Activated CD4-positive, alpha-beta T cell treated with anti-CD3 and anti-CD28 coated beads, Interleukin-2, Interleukin-4, amounts not matched to agents 100 ng/mL and 50 ng/mL, durations not matched to agents 16 hours and 8 hours (primary cell): ENCODE measurements at regions not wholly inside any gene's neighbourhood (a gene's known extent, or its start where the extent isn't known, plus 50 kb on each side); places are given as distances from the start of the nearest gene placed in this dataset.
"Not testable (repeated sequence)": the region's sequence is repeated elsewhere in the genome, so short reads cannot be mapped to it uniquely, and the experiment has no call there.

Experiments
- DNase-seq: peaks from one replicate; pipeline ENCODE4 v3.0.0-alpha.2; 2020; ENCODE audit warnings: low spot score

DNA sequence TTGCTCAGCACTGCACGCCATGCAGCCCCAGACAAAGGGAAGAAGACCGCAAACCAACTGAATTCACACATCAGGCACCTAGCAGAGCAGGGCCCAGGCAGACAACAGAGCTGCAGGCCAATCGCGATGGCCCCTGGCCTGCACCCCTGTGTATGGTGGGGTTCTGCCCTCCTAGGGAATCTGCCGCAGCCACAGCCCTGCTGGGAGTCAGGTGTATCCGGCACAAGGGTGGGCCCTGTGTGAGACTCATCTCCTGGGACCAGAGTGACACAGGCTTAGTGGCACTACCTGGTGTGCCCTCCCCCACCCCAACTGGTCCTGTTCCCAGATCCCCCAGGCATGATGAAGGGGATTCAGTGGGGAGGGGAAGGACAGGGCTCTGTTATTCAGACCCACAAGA, 122.8 kb downstream of the ATPSCKMT start:
- DNase-seq, result no peak

DNA sequence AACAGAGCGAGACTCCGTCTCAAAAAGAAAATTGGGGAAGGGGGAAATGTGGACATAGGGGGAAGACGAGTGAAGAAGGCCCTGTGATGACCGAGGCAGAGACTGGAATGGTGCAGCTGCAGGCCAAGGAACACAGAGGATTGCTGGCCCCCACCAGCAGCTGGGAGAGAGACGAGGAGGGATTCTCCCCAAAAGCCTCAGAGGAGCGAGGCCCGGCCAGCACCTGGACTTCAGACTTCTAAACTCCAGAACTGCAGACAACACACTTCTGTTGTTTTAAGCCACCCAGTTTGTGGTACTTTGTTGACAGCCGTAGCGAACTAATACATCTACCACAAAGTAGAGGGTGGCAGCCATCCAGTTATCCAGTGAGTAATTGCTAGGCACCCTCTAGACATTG, 124.6 kb downstream of the ATPSCKMT start:
- no peak for DNase-seq

DNA sequence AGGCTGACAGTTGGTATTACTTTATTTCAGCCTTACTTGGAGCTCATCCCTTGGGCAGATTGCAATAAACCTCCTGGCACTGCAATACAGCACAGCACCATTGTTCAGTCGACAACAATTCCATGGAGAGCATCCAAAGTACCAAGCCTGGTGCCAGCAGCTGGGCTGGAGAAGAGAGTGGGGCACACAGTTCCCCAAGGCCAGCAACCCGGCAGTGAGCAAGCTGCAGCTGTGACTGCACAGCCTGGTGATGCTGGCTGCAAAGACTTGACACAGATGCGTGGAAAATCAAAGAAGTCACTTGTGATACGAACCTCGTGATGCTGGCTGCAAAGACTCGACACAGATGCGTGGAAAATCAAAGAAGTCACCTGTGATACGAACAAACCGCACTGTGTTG, 125.4 kb downstream of the ATPSCKMT start:
- DNase-seq, result no peak

DNA sequence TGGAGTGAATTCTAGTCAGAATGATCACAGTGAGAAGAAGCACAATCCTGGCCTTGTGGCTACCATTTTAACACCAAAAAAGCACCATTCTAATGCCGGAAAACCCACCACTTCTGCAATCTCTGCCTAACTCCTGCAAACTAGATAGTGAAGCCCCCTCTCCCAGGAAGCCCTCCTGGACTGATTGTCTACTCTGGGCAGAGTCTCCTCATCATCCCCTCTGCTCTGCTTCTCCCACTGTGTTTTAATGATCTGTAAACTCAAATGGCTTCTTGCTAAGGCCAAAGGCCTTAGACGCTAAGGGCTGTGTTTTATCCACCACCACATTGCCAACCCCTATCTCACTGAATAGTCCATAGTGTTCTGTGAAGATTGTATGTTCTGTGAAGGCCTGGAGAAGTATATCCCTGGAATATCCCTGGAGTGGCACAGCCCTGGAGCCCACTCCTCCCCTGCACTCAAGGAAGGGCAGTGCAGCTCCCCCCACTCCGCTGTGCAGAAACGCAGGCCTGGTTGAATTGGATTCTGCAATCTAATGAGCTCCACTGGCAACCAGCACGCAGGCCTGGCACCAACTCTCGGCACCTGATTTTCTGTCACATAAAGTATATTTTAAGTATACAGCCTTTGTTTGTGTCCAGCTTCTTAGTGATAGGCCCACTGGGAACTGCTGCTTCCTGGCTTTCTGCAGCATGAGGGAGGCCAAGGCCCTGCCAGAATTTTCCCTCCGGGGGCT, 126.3 kb downstream of the ATPSCKMT start:
- no peak for DNase-seq

DNA sequence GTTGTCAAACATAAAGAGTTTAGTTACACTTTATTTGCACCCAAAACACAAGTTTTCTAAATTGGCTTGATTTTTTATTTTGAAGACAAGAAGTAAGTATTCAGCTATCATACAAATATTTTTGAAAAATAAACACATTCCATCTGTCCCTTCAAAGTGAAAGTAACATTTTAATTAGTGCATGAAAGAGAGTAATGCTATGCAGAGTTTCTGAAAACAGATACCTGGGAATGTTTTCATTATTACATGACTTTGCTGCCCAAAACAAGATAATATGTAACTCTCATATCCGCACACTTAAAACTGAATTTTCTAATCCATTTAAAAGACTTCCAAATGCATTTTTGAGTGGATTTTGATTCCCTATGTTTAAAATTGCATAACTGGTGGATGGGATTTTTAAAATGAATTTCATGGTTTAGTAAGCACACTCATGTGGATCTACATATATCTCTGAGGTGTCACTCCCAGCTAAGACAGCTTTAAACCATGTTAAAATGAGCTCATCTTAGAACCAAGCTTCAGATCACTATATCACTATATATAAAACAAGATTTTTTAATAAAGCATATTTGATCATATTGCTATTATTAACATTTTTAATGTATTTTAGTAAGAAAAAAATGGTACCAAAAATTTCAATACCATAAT, 127.5 kb downstream of the ATPSCKMT start:
- no peak for DNase-seq

DNA sequence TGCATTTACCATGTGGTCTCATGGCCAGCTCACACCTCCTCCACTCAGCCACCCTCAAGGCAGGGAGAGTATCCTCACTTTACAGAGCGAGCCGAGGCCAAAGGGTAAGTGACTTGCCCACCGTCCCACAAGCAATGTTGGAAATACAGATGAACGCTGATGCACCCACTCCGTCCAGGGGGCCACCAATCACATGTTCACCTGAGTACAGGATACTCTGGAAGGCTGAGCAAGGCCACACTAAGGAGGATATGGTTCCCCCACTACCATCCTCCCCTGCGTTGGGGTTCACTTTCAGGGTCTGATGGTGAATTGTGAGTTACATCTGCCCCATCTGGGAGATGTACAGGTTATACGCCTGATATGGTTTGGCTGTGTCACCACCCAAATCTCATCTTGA, 128.8 kb downstream of the ATPSCKMT start:
- DNase-seq, result no peak

DNA sequence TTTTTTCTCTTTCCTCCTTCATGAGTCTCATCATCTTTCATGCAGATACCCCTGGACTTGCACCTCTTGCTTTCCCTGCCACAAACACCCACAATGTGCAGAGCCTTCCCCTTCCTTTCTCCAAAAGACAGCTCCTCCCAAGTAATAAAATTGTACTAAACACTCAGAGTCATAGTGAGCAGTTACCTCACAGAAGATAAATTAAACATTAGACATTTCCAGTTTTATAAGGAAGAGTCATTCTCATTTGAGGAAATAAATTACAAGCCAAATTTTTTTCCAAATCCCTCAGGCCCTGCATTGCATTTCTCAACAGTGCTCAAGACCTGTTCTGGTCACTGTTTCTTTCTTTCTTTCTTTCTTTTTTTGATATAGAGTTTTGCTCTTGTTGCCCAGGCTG, 131.5 kb downstream of the ATPSCKMT start:
- DNase-seq, result no peak

DNA sequence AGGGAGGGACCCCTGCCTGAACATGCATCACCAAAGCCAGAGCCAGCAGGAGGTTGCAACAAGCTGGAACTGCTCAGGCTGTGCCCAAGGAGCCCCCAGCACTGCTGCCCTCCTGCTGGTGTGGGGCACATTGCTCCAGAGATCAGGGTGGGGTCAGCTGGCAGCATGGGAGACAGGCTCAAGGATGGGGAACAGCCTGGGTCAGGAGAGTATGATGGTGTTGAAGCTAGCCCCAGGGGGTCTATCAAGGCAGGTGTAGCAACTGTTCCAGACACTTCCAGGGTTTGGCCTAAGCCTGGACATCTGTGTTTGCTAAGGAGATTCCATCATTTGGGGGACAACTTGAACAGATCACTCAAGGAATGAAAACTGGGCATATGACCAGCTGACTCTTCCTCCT, 133.1 kb downstream of the ATPSCKMT start:
- no peak for DNase-seq

DNA sequence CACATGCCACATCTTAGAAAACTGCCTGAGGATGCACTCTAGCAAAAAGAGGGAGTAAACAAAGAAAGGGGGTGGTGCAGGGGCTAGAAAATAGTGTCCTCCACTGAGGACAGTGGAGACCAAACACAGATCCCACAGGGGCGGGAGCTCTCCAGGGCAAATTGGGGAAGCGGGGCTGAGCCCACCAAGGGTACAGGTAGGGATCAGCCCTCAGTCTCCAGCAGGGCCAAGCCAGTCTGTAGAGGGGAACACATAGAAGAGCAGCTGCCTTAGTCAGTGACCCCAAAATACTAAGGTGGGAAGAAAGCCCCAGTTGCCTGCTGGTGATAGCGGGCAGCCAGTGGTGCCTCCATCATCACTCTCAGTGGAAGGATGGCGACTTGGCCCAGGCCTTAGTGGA, 134.0 kb downstream of the ATPSCKMT start:
- no peak for DNase-seq

DNA sequence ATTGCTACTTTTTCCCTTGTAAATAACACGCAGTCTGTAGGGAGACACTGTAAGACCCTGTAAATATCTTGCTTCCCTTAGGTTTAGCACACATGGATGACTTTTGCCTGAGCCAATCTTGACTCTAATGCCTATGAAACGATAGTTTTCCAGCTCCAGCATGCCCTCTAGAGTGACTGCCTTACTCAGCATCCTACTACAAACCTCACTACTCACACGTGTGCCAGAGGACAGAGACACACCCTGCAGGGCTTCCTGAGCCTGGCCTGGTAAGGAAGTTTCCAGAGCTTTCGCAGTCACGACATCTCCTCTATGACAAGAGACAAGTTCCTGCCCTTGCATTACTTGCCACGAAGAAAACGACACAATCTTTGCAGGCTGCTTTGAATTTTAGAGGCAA, 138.1 kb downstream of the ATPSCKMT start:
- peak; percentile 3 for DNase-seq

DNA sequence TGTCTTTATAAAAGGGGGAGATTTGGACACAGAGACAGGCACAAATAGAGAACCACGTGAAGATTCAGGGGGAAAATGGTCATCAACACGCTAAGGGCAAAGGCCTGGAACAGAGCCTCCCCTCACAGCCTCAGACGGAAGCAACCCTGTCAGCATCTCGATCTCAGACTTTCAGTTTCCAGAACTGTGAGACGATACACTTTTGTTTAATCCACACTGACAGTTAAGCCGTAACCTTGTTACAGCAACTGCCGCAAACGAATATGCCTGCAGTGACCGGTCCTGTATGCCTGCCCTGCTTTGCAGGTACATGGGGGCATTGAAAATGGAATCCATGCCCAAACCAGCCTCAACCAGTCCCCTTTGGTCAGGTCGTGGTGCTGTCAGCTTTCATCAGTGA, 139.5 kb downstream of the ATPSCKMT start:
- no peak for DNase-seq

DNA sequence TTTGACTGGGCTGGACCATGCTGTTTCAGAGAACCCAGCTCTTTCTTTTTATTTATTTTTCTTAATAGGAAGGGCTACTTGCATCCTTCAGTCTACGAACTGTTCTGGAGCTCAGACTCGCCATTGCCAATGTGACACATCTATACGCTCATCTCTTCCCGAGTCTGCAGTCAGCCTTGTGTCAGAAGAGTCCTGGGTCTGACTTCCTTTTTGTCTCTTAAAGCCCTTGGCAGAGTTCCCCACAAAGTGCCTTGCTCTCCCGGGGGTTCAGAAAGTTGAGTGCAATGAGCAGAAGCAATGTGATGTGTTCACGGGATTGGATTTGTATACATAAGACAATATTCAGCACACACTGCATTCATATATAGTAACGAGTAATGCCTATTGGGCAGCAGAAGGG, 140.4 kb downstream of the ATPSCKMT start:
- DNase-seq, result no peak

DNA sequence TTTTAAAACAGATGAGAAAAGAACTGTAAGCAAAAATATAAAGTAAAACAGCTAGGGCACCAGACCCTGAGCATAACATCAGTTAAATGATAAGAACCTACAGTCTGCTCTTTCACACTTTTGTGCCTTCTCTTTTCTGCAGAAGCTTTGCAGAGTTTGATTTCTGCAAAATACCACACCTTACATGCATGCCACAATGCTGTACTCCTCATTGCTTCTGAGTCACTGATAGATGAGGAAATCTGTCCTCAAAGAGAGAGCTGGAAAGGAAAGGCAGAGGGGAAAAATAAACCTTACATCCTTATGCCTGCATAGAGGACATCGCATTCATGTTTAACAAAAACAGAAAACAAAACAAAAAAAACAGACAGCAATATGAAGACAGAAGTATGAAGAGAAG, 142.9 kb downstream of the ATPSCKMT start:
- DNase-seq, result no peak

DNA sequence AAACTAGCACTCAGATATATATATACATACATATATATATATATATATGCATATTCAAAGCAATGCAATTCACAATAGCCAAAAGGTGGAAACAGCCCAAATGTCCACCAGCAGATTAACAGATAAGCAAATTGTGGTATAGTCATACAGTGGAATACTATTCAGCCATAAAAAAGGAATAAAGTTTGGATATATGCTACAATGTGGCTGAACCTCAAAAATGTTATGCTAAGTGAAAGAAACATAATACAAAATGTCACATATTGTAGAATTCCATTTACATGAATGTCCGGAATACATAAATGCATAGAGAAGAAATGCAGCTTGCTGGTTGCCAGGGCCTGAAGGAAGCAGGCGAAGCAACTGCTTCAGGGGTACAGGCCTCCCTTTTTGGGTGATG, 143.4 kb downstream of the ATPSCKMT start:
- DNase-seq, result no peak

DNA sequence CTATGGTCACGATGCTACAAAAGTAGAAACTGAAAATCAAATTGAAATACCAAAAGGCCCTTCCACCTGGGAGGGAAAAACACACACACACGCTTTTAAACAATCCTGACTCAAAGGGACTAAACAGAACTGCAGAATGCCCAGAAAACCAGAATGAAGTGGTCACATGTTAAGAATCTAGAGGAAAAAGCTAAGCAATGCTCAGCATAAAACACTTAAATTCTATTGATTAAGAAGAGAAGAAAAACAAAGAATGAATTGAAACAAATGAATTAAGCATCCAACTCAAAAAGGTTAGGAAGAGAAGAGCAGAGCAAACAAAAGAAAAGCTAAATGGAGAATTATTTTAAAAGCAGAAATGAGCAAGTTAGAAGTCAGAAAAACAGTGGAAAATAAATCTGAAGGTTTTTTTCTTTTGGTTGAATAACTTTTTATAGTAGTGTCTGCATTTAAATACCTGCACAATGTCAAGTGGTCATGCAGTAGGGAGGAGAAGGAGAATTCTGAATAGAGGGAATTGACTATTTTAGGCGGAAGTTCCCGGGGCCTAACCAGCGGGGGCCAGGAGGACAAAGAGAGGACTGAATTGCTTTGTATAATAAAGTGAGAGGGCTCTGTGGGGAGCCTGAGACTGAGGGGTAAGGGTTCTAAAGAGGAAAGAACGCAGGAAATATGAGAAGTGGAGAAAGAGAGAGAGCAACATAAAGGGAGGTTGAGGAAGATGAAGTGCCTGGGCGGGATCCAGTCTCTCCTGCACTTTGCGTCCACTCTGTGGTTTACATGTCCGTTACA, 146.8 kb downstream of the ATPSCKMT start:
- DNase-seq, result no peak

DNA sequence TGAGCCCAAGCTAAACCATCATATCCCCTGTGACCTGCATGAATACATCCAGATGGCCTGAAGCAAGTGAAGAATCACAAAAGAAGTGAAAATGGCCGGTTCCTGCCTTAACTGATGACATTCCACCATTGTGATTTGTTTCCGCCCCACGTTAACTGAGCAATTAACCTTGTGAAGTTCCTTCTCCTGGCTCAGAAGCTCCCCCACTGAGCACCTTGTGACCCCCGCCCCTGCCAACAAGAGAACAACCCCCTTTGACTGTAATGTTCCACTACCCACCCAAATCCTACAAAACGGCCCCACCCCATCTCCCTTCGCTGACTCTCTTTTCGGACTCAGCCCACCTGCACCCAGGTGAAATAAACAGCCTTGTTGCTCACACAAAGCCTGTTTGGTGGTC, 147.5 kb downstream of the ATPSCKMT start:
- not testable (repeated sequence) for DNase-seq

DNA sequence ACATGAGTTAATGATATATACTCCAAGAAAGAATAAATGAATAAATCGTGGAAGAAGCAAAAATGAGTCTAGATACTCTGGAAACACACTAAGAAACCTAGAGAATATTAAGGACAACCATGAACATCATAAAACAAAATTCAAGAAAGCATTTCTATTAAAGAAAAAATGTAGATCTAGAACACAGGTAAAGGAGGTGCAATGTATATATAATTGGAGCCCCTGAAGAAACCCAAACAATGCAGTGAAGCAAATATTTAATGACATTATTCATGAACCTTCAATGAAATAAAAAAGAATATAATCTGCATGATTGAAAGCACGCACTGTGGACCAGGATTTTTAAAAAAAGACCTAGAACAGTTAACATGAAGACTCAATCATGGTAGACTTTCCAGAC, 150.1 kb downstream of the ATPSCKMT start:
- no peak for DNase-seq

DNA sequence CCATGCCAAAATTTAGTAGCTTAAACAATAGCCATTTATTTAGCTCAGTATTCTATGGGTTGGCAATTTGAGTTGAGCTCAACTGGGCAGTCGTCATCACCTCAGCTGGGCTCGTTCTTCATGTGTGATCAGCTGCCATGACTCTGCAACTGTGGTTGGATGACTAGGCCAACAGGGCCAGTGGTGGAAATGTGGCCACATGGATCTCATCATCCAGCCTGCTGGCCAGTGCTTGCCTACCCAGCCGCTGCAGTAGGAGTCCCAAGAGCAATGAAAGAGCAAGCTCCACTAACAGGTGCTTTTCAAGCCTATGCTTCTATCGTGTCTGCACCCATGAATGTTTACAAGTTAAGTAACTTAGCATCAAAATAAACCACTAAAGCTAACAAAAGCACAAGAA, 158.0 kb downstream of the ATPSCKMT start:
- no peak for DNase-seq

DNA sequence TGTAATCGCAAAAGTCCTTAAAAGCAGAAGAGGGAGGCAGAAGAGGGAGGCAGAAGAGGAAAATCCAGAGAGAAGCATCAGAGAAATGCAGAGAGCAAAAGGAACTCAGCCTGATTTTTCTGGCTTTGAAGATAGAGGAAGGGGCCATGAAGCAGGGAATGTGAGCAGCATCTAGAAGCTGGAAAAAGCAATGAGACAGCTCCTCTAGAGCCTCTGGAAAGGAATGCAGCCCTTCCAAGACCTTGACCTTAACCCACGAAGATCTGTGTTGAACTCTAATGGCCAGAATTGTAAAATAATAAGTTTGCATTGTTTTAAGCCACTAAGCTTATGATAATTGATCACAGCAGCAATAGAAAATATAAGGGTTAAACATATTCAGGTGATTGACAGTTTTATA, 159.6 kb downstream of the ATPSCKMT start:
- no peak for DNase-seq

DNA sequence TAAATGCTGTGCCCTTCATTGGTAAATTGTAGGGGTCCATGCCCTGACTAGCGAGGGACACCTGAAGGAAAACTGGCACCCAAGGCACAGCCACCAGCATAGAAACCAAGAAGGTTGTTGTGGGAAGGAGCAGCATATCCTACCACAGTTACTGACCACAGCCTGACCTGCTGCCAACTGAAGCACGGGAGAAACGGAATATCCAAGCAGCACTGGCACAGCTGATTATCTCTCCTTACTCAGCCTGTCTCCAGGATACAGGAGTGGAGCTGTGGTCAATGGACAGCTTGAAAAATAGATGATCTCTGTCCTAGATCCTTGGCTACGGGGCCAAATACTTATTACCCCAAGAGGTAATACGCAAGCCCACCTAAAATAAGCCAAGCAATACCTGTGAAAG, 164.5 kb downstream of the ATPSCKMT start:
- no peak for DNase-seq

DNA sequence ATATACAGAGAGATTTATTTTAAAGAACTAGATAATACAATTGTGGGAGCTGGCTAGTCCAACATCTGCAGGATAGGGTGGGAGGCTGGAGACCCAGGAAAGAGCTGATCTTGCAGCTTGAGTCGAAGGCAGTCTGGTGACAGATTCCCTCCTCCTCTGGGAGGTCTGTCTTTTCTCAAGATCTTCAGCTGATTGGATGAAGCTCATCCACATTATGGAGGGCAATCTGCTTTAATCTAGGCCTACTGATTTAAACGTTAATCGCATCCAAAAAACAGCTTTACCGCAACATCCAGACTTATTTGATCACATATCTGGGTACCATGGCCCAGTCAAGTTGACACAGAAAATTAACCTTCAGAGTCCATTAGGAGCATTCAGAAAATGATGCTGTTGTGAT, 168.1 kb downstream of the ATPSCKMT start:
- no peak for DNase-seq

DNA sequence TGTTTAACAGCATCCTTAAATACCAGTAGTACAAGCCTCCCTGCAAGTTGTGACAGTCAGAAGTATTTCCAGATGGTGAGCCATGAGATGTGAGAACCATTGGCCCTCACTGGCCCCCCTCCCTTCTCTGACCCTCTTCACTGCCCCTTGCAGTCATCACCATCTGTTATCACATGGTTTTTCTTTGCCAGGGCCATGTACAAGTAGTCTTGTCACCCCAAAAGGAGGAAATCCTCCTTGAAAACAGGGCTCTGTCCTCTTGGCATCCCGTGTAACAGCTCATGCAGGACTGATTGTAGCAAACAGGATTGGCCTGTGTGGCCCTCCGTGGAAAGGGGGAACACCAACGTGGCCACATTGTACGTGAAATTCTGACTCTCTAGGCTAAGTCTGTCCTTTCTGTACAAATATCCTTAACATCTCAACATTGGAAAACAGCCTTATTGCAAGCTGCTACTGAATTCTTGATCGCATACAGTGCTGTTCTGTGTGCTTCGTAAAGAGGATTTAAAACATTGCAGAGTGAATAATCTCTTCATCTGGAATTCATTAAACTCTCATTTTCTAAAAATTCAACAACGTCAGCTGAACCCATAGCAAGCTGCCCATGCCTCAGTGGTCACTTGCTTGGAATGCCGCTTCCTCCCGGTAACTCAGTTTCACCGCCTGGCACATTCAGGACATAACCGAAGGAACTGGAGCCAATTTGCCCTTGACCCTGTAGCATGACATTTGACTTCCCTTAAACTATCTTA, 171.7 kb downstream of the ATPSCKMT start:
- no peak for DNase-seq
